ENCODE measurements at regions not wholly inside any gene's neighbourhood (a gene's known extent, or its start where the extent isn't known, plus 50 kb on each side); places are given as distances from the start of the nearest gene placed in this dataset.

- no peak for DNase-seq (ENCODE audit: low spot score)
Measured at GRCh38 chr6:110538416-110539160, 62.2 kb upstream of the SLC22A16 start.

- DNase-seq (ENCODE audit: low spot score) = peak; percentile 63
Measured at GRCh38 chr6:110537208-110538123, 61.1 kb upstream of the SLC22A16 start.

GRCh38 chr6:110534731-110535492 is 58.5 kb upstream of the SLC22A16 start:
- DNase-seq (ENCODE audit: low spot score) = no peak

GRCh38 chr6:110532431-110532830 is 56.0 kb upstream of the SLC22A16 start:
- no peak for DNase-seq (ENCODE audit: low spot score)

GRCh38 chr6:110530671-110531070 is 54.3 kb upstream of the SLC22A16 start:
- no peak for DNase-seq (ENCODE audit: low spot score)

- DNase-seq (ENCODE audit: low spot score) = no peak
Measured at GRCh38 chr6:110529907-110530306, 53.5 kb upstream of the SLC22A16 start.

GRCh38 chr6:110529355-110529754 is 52.9 kb upstream of the SLC22A16 start:
- no peak for DNase-seq (ENCODE audit: low spot score)

GRCh38 chr6:110528930-110529325 is 52.5 kb upstream of the SLC22A16 start:
- no peak for DNase-seq (ENCODE audit: low spot score)

- peak; percentile 67 for DNase-seq (ENCODE audit: low spot score)
Measured at GRCh38 chr6:110528101-110528929, 51.9 kb upstream of the SLC22A16 start.

GRCh38 chr6:110527516-110527915 is 51.1 kb upstream of the SLC22A16 start:
- DNase-seq (ENCODE audit: low spot score) = no peak

GRCh38 chr6:110526726-110527125 is 50.3 kb upstream of the SLC22A16 start:
- DNase-seq (ENCODE audit: low spot score) = no peak
